ENCODE measurements at regions not wholly inside any gene's neighbourhood (a gene's known extent, or its start where the extent isn't known, plus 50 kb on each side); places are given as distances from the start of the nearest gene placed in this dataset.

DNA sequence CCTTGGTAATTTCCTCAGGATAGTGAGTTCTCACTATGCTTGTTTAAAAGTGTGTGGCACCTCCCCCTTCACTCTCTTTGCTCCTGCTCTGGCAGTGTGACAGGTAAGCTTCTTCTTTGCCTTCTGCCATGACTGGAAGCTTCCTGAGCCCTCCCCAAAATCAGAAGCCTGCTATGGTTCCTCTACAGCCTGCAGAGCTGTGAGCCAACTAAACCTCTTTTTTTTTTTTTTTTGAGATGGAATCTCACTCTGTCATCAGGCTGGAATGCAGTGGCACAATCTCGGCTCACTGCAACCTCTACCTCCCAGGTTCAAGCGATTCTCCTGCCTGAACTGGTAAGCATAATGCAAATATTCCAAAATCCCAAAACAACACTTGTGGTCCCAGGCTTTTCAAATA lies 80.0 kb downstream of the SOWAHC start:
- TF ChIP-seq, protein P1, sequence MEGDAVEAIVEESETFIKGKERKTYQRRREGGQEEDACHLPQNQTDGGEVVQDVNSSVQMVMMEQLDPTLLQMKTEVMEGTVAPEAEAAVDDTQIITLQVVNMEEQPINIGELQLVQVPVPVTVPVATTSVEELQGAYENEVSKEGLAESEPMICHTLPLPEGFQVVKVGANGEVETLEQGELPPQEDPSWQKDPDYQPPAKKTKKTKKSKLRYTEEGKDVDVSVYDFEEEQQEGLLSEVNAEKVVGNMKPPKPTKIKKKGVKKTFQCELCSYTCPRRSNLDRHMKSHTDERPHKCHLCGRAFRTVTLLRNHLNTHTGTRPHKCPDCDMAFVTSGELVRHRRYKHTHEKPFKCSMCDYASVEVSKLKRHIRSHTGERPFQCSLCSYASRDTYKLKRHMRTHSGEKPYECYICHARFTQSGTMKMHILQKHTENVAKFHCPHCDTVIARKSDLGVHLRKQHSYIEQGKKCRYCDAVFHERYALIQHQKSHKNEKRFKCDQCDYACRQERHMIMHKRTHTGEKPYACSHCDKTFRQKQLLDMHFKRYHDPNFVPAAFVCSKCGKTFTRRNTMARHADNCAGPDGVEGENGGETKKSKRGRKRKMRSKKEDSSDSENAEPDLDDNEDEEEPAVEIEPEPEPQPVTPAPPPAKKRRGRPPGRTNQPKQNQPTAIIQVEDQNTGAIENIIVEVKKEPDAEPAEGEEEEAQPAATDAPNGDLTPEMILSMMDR (conservative IDR thresholded peaks at IDR 0.05; ENCODE audit: low read length): no peak
- TF ChIP-seq EZH2phosphoT487 (IDR thresholded peaks at IDR 0.05; ENCODE audit: borderline replicate concordance, low read depth, low read length): no peak
